NCI-H524 (cell line): ENCODE measurements at regions not wholly inside any gene's neighbourhood (a gene's known extent, or its start where the extent isn't known, plus 50 kb on each side); places are given as distances from the start of the nearest gene placed in this dataset.
"Not testable (repeated sequence)": the region's sequence is repeated elsewhere in the genome, so short reads cannot be mapped to it uniquely, and the experiment has no call there.

Source experiments
- DNase-seq, 2 experiments: peaks; one replicate each; lab custom pipeline; 2025; lab: John Stamatoyannopoulos, UW

DNA sequence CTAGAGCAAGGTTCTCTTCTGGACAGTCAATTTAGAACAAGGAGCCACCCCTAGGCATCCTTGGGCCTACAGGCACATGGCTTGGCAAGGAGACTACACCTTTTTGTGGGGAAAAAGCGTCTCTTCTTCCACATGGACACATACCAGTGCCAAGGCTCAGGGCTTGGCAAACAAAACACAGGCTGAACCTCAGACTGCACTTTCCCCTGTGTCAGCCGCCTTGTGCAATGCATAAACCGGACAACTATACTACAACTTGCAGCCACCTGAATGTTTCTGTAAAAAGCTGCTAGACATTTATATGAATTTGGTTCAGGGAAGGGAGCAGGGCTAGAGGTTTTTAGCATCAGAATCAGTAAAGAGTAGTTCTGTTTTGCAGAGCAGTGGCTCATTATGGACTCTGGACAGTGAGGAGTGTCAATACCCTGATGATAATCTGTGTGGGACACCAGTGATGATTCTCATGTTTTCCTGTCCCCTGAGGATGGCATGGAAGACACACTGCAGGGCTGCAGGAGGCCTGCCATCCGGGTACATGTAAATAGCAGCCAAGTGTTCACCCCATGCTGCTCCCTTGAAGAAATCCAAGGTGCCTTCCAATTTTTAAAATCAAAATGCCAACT lies 118.9 kb downstream of the GATA3 start:
- DNase-seq, result no peak

DNA sequence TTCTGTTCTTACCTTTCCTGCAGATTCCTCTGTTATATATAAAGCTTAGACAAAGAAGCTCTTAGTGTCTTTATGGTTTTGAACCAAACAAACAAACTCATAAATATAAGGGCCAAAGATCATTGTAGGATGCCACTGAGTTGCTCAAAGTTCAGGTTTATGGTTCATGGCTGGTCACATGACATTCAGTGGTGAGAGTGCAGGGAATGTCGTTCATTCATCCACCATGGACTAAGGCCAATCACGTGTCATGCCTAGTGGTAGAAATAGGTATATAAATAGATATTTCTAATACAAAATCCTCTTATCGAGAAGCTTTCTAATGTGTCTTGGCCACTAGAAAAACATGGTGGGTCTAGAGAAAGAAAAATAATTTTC lies 119.4 kb downstream of the GATA3 start:
- DNase-seq, result no peak

DNA sequence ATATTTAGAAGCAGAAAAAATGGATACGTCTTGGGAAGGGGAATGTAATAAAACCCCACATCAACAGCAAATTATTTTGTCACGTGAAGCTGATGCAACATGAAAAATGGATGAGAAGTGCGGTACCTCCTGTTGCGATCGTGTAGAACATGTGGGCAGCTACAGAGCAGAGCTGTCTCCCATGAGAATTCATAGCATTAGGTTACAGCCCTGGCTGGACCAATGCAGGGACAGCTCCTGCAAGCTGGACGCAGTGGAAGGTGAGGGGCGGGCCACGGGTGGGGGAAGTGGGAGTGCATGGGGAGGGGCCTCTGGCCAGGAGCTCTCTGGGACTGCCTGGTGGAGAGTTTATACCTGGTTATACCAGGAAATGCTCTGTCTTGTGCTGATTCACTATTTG lies 120.3 kb downstream of the GATA3 start:
- DNase-seq, result no peak

- not testable (repeated sequence) for DNase-seq
Observed at GRCh38 chr10:8177526-8177925, 123.0 kb downstream of the GATA3 start.

- not testable (repeated sequence) for DNase-seq
Observed at GRCh38 chr10:8179773-8180172, 125.3 kb downstream of the GATA3 start.

DNA sequence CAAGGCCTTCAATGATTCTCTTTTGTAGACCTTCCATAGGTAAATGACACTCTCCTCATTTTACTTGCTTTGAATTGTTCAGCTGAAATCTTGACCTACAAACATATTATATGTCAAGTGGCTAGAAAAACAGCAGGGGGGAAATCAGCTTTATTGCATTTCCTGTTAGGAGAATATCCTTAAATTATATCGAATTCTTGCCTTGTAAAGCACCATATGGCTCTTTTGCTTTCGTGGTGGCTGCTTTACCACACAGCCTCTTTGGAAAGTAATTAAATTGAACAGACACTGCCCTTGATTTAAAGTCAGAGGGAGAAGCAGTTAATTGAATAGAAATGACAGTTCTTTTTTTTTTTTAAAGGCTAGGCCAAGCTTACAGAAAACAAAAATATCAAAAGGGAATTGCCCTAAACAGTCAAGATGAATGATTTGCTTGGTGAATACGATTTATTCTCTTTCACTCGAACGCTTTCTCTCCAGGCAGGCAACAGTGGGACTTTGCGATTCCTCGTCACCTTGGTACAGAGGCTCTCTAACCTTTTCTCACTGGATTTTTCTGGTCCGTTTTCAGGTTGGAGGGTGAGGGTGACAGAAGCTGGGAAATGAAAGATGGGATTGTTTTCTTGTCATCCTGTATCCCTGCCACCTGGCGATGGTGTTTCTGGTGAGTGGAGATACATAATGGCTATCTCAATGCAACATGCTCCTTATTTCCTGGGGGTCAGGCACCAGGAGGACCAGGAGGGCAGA lies 126.0 kb downstream of the GATA3 start:
- DNase-seq, result peak; percentile 37 to 82

DNA sequence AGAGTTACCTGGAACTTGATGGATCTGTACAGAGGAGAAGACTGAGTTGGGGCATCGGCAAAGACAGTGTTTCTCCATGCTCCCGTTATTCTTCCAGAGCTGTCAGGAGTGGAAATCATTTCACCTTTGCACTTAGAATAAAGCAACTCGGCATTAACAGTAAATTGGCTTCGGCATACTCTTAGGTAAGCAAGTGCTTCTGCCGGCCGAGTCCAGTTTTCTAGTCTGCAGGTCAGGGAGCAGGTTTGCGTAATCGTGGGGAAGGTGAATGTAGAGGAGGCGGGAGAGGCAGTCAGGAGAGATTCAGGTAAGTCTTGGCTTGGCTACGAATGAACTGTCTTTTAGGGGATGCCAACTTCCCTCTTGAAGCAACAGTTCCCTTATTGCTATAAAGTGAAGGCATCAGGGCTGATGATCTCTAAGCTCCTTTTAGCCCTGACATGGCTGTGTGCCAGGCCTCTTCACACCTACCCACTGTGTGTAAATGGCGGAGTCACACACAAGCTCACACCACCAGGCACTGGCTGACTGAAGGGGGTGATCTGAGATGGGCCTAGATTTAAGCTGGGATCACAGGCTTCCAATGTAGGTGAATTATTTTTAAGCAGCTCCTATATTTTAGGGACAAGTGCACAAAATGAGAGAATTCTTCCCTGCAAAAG lies 127.1 kb downstream of the GATA3 start:
- DNase-seq, result peak in 1 of 2 experiments; percentile 44

GRCh38 chr10:8182806-8183205 lies 128.3 kb downstream of the GATA3 start:
- DNase-seq, result no peak

DNA sequence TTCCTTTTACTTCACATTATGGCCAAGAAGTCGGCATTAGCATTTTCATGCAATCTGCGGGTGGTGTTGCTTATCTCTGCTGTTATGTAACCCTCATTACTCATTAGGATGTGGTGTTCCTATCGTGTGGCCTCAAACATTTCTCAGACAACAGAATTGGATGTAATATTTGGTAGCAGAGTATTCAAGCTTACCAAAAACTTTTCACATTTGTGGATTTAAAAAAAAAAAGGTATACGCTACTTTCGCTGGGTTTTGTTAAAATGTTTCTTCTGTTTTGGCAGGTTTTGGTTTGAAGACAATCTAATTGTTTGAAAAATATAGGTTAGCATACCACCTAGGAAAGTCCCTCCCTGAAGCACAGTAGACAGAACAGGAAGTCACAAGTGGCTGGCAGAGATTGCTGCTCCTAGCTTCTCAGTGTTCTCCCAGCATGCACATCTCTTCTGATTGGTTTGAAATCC lies 128.8 kb downstream of the GATA3 start:
- DNase-seq, result no peak

- DNase-seq, result no peak
Observed at GRCh38 chr10:8187171-8187666, 132.7 kb downstream of the GATA3 start.

- no peak for DNase-seq
Observed at GRCh38 chr10:8189458-8189857, 135.0 kb downstream of the GATA3 start.

DNA sequence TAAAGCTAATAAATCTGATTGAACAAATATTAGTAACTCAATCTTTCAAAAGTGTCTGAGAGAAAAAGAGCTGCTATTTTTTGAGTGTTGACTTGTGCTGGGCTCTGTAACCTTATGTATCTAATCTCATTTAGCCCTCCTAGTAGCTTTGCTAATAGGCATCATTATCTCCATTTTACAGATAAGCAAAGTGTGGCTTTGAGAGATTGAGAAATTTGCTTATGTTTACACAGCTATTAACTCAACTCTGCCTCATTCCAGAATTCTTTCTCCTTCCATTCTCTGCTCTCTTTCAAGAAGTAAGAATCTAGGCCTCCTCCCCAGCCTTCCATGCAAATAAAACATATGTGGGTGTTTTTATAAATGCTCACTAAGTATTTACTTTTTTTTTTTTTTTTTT lies 137.8 kb downstream of the GATA3 start:
- no peak for DNase-seq

DNA sequence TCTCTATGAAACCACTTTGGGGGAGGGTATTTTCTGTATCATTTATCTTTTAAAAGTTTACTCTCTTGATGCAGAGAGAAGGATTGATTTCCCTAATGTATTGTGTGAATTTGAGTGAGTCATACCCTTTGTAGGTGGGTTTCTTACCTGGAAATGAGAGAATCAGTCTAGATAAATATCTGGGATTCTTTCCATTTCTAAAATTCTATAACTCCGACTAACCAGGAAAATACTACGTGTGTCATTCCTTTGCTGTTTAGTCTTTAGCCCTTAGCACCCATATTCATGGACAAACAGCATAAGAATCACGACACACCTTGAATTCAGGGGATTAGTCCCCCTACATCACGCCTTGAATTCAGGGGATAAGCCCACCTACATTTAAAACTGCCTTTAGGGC lies 139.1 kb downstream of the GATA3 start:
- no peak for DNase-seq

DNA sequence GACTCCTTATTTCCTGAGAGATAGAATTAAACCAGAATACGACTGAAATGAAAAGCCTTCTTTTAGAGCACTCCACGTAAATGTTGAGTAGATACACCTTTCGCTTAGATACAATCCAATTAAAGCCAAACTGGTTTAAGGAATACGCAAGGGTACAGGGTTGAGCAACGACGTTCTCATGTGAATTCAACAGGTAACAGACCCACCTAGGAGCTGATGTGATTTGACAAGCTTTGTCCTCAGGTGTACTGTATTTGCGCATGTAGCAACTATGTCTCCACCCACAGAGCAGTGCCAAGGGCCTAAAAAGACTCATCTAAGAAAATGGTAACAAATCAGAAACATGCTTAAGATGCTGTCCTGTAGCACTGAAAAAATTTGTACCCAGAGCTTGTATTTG lies 139.6 kb downstream of the GATA3 start:
- DNase-seq, result no peak

- no peak for DNase-seq
Observed at GRCh38 chr10:8206882-8207281, 152.4 kb downstream of the GATA3 start.

- no peak for DNase-seq
Observed at GRCh38 chr10:8211631-8212030, 157.1 kb downstream of the GATA3 start.

DNA sequence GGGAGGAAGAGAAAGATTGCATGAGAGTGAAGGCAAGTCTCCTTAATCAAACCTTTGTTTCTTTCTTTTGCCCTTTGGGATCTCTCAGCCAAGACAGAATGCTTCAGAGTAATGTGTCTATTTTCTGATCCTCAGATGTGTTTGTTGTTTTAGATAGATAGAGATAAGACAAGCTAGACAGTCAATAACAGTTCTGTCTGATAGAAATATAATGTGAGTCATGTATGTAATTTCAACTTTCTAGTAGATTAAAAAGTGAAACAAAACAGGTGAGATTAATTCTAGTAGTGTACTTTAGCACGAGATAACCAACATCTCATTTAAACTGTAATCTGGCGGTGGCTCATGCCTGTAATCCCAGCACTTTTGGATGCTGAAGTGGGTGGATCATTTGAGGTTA lies 159.2 kb downstream of the GATA3 start:
- no peak for DNase-seq

- no peak for DNase-seq
Observed at GRCh38 chr10:8214587-8214986, 160.1 kb downstream of the GATA3 start.

DNA sequence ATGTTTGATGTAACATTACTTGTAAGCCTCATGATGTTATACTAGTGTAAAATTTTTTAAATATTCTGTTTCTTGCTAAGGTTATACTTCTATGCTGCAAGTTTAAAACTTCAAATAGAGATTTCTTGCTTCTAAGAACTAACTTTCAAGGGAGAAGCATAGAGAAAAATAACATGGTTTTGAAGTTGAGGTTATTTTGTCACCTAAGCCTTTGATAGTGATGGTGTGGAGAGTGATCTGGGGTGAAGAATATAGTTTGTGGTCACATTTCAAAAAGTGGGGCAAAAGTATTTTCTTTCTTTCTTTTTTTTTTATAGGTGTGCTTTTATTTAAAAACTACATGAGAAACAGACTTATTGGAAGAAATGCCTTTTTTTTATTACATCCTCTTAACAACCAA lies 162.4 kb downstream of the GATA3 start:
- no peak for DNase-seq

DNA sequence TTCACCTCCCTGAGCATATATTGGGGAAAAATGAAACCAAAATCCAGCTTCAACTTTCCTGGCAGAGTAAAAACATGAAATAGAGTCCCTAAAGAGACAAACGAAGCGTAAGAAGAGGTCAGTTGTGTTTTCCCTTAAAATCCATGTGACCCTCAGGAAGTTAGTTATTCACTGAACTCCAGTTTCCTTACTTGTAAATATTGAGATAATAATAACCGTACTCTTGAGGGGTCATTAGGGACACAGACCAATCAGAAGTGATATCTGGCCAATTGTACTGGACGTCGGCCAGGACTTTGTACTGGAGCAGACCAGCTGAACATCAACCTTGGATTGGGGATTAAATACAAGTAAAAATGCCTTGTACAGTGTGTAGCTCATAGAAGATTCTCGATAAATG lies 167.0 kb downstream of the GATA3 start:
- DNase-seq, result no peak

- no peak for DNase-seq
Observed at GRCh38 chr10:8224591-8224990, 170.1 kb downstream of the GATA3 start.

DNA sequence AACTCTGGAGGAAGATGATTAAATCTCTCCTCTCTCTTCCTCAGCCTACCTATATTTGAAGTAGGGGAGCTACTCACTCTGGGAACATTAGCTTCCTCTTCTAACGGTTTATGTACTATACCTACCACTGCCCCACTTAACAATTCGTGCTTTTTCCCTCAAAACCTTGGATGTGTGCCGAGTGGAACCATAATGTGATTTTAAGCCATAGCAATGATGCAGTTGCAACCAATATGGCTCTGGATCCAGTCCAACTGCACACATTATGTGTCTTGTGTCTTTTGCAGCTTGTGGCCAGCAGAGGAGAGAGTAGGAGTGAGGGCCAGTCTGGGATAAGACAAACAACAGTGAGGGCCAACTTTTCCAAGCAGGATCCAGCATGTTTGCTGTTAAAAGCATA lies 170.7 kb downstream of the GATA3 start:
- DNase-seq, result no peak

- no peak for DNase-seq
Observed at GRCh38 chr10:8227246-8227645, 172.8 kb downstream of the GATA3 start.
